Prostate gland (tissue), 2 donors: ENCODE measurements at regions not wholly inside any gene's neighbourhood (a gene's known extent, or its start where the extent isn't known, plus 50 kb on each side); places are given as distances from the start of the nearest gene placed in this dataset.

Experiments
- POLR2AphosphoS5 ChIP-seq: sonication (generic); formaldehyde crosslinking; IDR thresholded peaks from one replicate; pipeline ENCODE4 v1.6.1; 2017; ENCODE audit warnings: antibody characterized with exemption
- TF ChIP-seq, protein P1 (sequence below), 4 experiments: fragments of 200-600 bp in 2 of 4; fragments of 450-650 bp in 2 of 4; sonication (generic) in 2 of 4; IDR thresholded peaks; 1 replicate in 3 of 4; 2 replicates in 1 of 4; pipeline ENCODE4 v1.5.1; 2016 to 2019; ENCODE audit warnings: antibody characterized with exemption in 4 of 4, mild to moderate bottlenecking in 2 of 4, moderate library complexity in 2 of 4

DNA sequence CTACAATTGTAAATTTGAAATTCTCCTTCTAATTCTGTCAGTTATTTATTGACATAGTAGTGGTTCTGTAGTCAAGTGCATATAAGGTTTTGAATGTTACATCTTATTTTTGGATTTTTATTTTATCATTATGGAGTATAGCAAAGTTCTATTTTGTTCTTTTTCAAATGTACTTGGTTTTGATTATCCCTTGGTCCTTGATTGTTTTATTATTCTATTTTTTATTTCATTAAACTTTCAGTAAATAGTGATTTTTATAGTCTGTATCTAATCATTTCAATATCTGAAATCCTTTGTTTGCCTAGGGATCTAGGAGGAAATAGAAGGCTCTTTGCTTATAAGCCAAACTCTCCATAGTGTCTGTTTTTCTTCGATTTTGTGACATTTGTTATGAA, 87.8 kb downstream of the HFE start:
- TF ChIP-seq, protein P1, sequence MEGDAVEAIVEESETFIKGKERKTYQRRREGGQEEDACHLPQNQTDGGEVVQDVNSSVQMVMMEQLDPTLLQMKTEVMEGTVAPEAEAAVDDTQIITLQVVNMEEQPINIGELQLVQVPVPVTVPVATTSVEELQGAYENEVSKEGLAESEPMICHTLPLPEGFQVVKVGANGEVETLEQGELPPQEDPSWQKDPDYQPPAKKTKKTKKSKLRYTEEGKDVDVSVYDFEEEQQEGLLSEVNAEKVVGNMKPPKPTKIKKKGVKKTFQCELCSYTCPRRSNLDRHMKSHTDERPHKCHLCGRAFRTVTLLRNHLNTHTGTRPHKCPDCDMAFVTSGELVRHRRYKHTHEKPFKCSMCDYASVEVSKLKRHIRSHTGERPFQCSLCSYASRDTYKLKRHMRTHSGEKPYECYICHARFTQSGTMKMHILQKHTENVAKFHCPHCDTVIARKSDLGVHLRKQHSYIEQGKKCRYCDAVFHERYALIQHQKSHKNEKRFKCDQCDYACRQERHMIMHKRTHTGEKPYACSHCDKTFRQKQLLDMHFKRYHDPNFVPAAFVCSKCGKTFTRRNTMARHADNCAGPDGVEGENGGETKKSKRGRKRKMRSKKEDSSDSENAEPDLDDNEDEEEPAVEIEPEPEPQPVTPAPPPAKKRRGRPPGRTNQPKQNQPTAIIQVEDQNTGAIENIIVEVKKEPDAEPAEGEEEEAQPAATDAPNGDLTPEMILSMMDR (IDR thresholded peaks at IDR 0.05) = no peak
- no peak for TF ChIP-seq POLR2AphosphoS5
